ENCODE measurements at regions not wholly inside any gene's neighbourhood (a gene's known extent, or its start where the extent isn't known, plus 50 kb on each side); places are given as distances from the start of the nearest gene placed in this dataset.

DNA sequence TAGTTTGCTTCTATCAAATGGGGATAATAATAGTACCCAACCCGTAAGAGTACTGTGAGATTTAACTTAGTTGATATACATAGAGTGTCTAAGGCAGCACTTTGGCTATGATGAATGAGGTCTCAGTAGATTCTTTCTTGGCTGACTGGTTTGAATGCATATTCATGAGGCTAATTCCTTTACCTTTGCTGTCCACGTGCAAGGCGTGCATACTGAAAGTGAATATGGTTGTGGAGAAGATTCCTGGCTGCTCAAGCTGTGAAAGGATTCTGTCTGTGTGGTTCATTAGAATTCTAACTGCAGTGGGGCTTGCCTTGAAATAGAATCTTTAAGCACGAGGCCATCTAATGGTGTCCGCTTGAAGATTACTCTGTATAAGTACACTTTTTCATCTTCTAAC lies 110.3 kb downstream of the SEC23IP start:
- POLR2A ChIA-PET: no interaction called here
- Mint-ChIP-seq H3K9me3 (ENCODE audit: insufficient read depth) (peaks cover 2% of the 10 kb centered on the region), H3K27me3 (peaks cover 38% of the 10 kb centered on the region), H3K27ac (no peak overlapping the region), H3K4me1 (no peaks in the 10 kb centered on the region), H3K4me3 (no peak overlapping the region)
- H4K20me1 ChIP-seq (ENCODE audit: control insufficient read depth, insufficient read depth, low read length, poor library complexity, severe bottlenecking): no peaks in the 10 kb centered on the region
- TF ChIP-seq, protein P1, sequence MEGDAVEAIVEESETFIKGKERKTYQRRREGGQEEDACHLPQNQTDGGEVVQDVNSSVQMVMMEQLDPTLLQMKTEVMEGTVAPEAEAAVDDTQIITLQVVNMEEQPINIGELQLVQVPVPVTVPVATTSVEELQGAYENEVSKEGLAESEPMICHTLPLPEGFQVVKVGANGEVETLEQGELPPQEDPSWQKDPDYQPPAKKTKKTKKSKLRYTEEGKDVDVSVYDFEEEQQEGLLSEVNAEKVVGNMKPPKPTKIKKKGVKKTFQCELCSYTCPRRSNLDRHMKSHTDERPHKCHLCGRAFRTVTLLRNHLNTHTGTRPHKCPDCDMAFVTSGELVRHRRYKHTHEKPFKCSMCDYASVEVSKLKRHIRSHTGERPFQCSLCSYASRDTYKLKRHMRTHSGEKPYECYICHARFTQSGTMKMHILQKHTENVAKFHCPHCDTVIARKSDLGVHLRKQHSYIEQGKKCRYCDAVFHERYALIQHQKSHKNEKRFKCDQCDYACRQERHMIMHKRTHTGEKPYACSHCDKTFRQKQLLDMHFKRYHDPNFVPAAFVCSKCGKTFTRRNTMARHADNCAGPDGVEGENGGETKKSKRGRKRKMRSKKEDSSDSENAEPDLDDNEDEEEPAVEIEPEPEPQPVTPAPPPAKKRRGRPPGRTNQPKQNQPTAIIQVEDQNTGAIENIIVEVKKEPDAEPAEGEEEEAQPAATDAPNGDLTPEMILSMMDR (IDR thresholded peaks at IDR 0.05): no peak
- TF ChIP-seq EZH2 (IDR thresholded peaks at IDR 0.05; ENCODE audit: borderline replicate concordance, insufficient read depth, low read depth, low read length, poor library complexity, severe bottlenecking): no peak
- no peak overlapping the region for H3K4me2 ChIP-seq (replicated peaks; ENCODE audit: low read depth, low read length, poor library complexity, severe bottlenecking)
- no CpG with 5 or more reads among the region's 5 CpGs for WGBS (ENCODE audit: insufficient coverage)
- CTCF ChIA-PET: no interaction called here
- peaks cover 0 to 1% (median 0%) of the 10 kb centered on the region in 3 donors for H3K9me3 ChIP-seq (ENCODE audit: control extremely low read depth in 1 of 3, control insufficient read depth in 2 of 3, insufficient read depth in 1 of 3, low read length in 2 of 3)
- H3K9ac ChIP-seq (ENCODE audit: low read length): no peak overlapping the region
- no peaks in the 10 kb centered on the region for H3K36me3 ChIP-seq (replicated peaks in 1 of 2; ENCODE audit: control extremely low read depth in 1 of 2, control insufficient read depth in 1 of 2, extremely low read depth in 1 of 2, insufficient read depth in 2 of 2, low read length in 1 of 2)
- no peak overlapping the region for H2AFZ ChIP-seq (ENCODE audit: insufficient read depth, low read depth, low read length, poor library complexity, severe bottlenecking)
- ATAC-seq (ENCODE audit: low read depth) (no peak), DNase-seq (no peak)
- no peak overlapping the region for H3K4me3 ChIP-seq (ENCODE audit: control extremely low read depth in 1 of 5, extremely low read depth in 1 of 5, insufficient read depth in 1 of 5, low read depth in 2 of 5, low read length in 4 of 5)
- H3K79me2 ChIP-seq (ENCODE audit: control insufficient read depth, insufficient read depth, low read length): no peaks in the 10 kb centered on the region
- no peaks in the 10 kb centered on the region for H3K4me1 ChIP-seq (ENCODE audit: control insufficient read depth in 2 of 2, insufficient read depth in 2 of 2, low read length in 2 of 2)
- no peak overlapping the region for H3K27ac ChIP-seq (ENCODE audit: low read length in 2 of 2)
- intact Hi-C loops (cut with micrococcal nuclease): no loop called here
- H3K27me3 ChIP-seq (replicated peaks in 1 of 4; ENCODE audit: control extremely low read depth in 1 of 4, control insufficient read depth in 3 of 4, insufficient read depth in 4 of 4, low read length in 3 of 4): peaks cover 0 to 6% (median 2%) of the 10 kb centered on the region in 4 experiments

DNA sequence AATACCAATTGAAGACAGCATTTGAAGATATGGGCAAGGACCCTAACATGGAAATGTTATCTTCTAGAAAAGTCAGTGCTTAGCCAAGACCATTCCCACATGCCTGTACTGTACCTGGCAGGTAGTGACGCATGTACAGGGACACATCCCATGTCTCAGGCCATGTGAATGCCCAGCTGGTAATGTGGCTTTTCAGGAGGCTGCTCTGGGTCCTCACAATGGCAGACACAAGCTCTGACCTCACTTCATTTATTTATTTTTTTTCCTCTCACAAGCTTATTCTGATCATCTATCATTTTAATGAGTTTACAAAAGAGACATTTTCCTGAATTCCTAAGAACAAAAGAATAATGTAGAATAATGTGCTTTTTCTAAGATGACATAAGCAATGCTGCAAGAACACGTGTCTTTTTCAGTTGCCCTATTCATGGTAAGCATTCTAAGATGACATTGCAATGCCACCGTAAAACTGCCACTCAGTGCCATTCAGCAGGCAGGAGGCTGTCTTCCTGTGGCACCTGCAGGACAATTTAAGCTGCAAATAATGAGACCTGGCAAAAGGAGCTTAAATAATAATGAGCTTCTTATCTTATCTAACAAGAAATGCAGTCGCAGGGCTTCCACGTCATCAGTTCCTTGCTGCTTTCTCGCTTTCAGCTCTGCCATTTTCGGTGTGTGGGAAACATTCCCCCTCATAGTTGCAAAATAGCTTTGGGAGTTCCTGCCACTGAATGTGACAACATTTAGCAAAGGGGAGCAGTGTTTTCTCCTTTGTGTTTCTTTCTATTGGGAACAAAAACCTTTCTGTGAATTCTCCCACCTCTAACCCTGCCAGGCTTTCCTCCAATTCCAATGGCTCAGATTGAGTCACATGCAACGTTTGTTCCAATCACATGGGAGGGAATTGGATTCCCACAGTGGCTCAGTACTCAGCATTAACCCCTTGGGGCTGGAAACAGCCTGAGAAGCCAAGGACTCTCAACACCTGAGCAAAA lies 113.0 kb downstream of the SEC23IP start:
- intact Hi-C loops (cut with micrococcal nuclease): no loop called here
- DNase-seq (no peak), ATAC-seq (ENCODE audit: low read depth) (no peak)
- Mint-ChIP-seq H3K4me3 (no peak overlapping the region), H3K27ac (no peak overlapping the region), H3K27me3 (peaks cover 43% of the 10 kb centered on the region), H3K4me1 (no peaks in the 10 kb centered on the region), H3K9me3 (ENCODE audit: insufficient read depth) (no peaks in the 10 kb centered on the region)
- H3K9me3 ChIP-seq (ENCODE audit: control extremely low read depth in 1 of 3, control insufficient read depth in 2 of 3, insufficient read depth in 1 of 3, low read length in 2 of 3): no peaks in the 10 kb centered on the region
- no peak overlapping the region for H3K4me2 ChIP-seq (replicated peaks; ENCODE audit: low read depth, low read length, poor library complexity, severe bottlenecking)
- H3K79me2 ChIP-seq (ENCODE audit: control insufficient read depth, insufficient read depth, low read length): no peaks in the 10 kb centered on the region
- no peak overlapping the region for H2AFZ ChIP-seq (ENCODE audit: insufficient read depth, low read depth, low read length, poor library complexity, severe bottlenecking)
- ChIA-PET POLR2A (no interaction called here), CTCF (no interaction called here)
- H3K27ac ChIP-seq (ENCODE audit: low read length in 2 of 2): no peak overlapping the region
- WGBS (ENCODE audit: insufficient coverage): 69% methylated on average over 4 of the region's 8 CpGs
- H3K36me3 ChIP-seq (replicated peaks in 1 of 2; ENCODE audit: control extremely low read depth in 1 of 2, control insufficient read depth in 1 of 2, extremely low read depth in 1 of 2, insufficient read depth in 2 of 2, low read length in 1 of 2): no peaks in the 10 kb centered on the region
- H3K9ac ChIP-seq (ENCODE audit: low read length): no peak overlapping the region
- H3K4me3 ChIP-seq (ENCODE audit: control extremely low read depth in 1 of 5, extremely low read depth in 1 of 5, insufficient read depth in 1 of 5, low read depth in 2 of 5, low read length in 4 of 5): no peak overlapping the region
- no peaks in the 10 kb centered on the region for H3K4me1 ChIP-seq (ENCODE audit: control insufficient read depth in 2 of 2, insufficient read depth in 2 of 2, low read length in 2 of 2)
- peaks cover 0 to 6% (median 2%) of the 10 kb centered on the region in 4 experiments for H3K27me3 ChIP-seq (replicated peaks in 1 of 4; ENCODE audit: control extremely low read depth in 1 of 4, control insufficient read depth in 3 of 4, insufficient read depth in 4 of 4, low read length in 3 of 4)
- no peaks in the 10 kb centered on the region for H4K20me1 ChIP-seq (ENCODE audit: control insufficient read depth, insufficient read depth, low read length, poor library complexity, severe bottlenecking)
- no peak for TF ChIP-seq EZH2 (IDR thresholded peaks at IDR 0.05; ENCODE audit: borderline replicate concordance, insufficient read depth, low read depth, low read length, poor library complexity, severe bottlenecking)
- TF ChIP-seq, protein P1 (IDR thresholded peaks at IDR 0.05): no peak
